Effector memory CD8-positive, alpha-beta T cell (primary cell): ENCODE measurements at regions not wholly inside any gene's neighbourhood (a gene's known extent, or its start where the extent isn't known, plus 50 kb on each side); places are given as distances from the start of the nearest gene placed in this dataset.
A peak's percentile ranks its signal among the peaks of the same experiment; 100 is the strongest.

Experiments used
- ATAC-seq: fragments of 150-1000 bp; cut with Tn5 transposase; replicated peaks from 2 replicates; pipeline ENCODE4 v1.10.0; 2021; ENCODE audit warnings: mild to moderate bottlenecking, moderate library complexity
- DNase-seq, 3 experiments: peaks; one replicate each; pipeline ENCODE4 v3.0.0; 2021
- H3K27ac Mint-ChIP-seq, 2 donors: one replicate each; pipeline ENCODE4 v1.8.0; 2022; ENCODE audit warnings: mild to moderate bottlenecking in 2 of 2, mixed read lengths in 2 of 2, moderate library complexity in 2 of 2
- H3K27me3 Mint-ChIP-seq, 2 donors: one replicate each; pipeline ENCODE4 v1.8.0; 2022; ENCODE audit warnings: mixed read lengths in 2 of 2
- H3K36me3 Mint-ChIP-seq: one replicate; pipeline ENCODE4 v1.8.0; 2022; ENCODE audit warnings: mild to moderate bottlenecking, moderate library complexity, mixed read lengths; ENCODE audit not compliant: insufficient read depth
- H3K4me1 Mint-ChIP-seq, 2 donors: one replicate each; pipeline ENCODE4 v1.8.0; 2022; ENCODE audit warnings: low read depth in 2 of 2, mixed read lengths in 2 of 2
- H3K4me3 Mint-ChIP-seq, 2 donors: one replicate each; pipeline ENCODE4 v1.8.0; 2022; ENCODE audit warnings: mild to moderate bottlenecking in 2 of 2, mixed read lengths in 2 of 2, moderate library complexity in 2 of 2
- H3K9me3 Mint-ChIP-seq, 2 donors: one replicate each; pipeline ENCODE4 v1.8.0; 2022; ENCODE audit warnings: mixed read lengths in 2 of 2

DNA sequence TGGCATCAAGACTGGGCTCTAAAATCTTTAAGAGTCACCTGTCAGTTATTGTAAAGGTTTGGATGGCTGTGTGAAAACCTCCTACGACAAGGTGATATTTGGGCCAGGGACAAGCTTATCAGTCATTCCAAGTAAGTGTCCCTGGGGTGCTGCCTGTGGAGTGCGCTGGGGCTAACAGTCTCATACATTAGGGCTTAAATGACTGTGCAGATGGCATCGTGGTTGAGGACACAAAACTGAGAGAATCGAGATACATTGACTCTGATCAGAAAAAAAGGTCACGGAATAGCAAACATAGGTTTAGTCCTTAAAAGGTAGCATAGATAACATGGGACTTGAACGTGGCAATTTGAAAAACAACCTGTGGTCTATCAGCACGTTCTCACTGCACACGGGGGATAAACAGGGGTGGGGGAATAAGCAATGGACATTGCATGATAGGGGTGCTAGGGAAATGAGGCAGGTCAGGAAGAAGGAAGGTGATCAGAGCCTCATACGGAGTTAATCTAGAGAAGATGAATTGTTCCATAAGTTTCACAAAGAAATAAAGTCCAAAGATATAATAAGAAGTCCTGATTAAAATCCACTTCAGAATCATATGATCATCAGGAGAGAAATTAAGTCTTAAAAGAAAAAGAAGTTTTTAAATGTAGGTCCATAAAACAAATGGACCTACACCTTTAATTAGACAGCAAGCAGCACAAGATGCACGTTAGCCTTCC is 100.3 kb downstream of the DAD1 start:
- DNase-seq (no peak), ATAC-seq (no peak)
- H3K27ac Mint-ChIP-seq = peak overlapping the region; percentile 41 to 83
- H3K36me3 Mint-ChIP-seq = peaks cover 33% of the 10 kb centered on the region
- H3K27me3 Mint-ChIP-seq = no peaks in the 10 kb centered on the region
- H3K9me3 Mint-ChIP-seq = no peaks in the 10 kb centered on the region
- peaks cover 0 to 11% of the 10 kb centered on the region in 2 donors for H3K4me1 Mint-ChIP-seq
- peak overlapping the region; percentile 53 to 73 for H3K4me3 Mint-ChIP-seq

DNA sequence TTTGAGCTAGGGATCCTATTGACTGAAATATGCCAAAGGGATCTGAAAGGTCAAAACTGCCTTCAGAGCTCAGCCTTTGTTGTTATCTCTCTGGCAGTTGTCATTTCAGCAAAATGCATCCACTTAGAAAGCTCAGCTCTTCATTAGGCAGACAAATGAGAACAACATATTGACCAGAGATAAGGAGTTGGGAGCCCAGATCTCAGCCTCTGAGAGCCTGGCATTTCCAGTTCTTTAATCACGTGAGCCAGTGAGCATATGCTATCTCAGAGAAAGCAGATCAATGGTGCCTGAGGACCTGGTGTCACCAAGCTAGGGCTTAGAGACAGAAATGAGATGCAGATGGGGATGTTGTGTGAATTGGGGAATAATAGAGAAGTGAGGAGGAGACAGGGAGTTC is 101.1 kb downstream of the DAD1 start:
- H3K27me3 Mint-ChIP-seq = no peaks in the 10 kb centered on the region
- ATAC-seq (no peak), DNase-seq (no peak)
- H3K36me3 Mint-ChIP-seq = peaks cover 29% of the 10 kb centered on the region
- no peak overlapping the region for H3K27ac Mint-ChIP-seq
- peaks cover 0 to 8% of the 10 kb centered on the region in 2 donors for H3K4me1 Mint-ChIP-seq
- H3K9me3 Mint-ChIP-seq = no peaks in the 10 kb centered on the region
- H3K4me3 Mint-ChIP-seq = peak overlapping the region; percentile 27 to 73

DNA sequence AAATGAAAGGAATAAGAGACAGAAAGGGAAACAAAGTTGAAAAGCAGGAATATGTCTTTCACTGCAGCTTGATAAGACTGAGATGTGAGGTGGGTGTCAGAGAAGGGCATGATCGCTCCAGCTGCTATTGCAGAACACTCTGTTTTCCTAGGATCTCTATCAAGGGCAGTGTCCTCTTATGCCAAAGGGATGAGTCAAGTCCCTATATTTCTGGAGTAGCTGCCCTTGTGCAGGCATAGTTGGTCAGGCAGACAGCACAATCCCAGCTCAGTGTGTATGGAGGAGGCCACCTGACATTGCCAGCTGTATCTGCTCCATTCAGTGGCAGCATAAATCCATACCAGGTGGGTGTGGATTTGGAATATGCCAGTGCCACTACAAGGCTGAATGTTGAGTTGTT is 101.6 kb downstream of the DAD1 start:
- Mint-ChIP-seq H3K4me3 (peak overlapping the region; percentile 27 to 50), H3K27ac (peak overlapping the region; percentile 44 to 65), H3K9me3 (no peaks in the 10 kb centered on the region), H3K4me1 (peaks cover 0 to 8% of the 10 kb centered on the region in 2 donors), H3K27me3 (no peaks in the 10 kb centered on the region), H3K36me3 (peaks cover 29% of the 10 kb centered on the region)
- no peak for ATAC-seq
- no peak for DNase-seq

DNA sequence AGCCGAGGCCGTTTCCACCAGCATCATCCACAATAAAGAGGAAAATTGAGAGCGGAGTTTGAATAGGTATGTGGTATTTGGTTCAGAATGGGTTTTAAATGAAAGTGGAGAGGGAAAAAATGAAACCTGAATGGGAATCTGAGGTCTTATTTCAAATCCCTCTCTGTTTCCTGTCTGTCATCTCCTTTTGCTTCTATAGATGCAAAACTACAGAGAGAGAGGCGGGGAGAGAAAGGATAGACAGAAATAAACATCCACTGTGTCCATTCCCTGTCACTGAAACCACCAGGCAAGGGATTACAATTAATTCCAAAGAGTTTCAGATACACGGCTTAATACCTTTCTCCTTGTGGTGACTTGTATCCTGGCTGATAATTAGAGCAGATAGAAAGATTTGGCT is 102.3 kb downstream of the DAD1 start:
- H3K4me1 Mint-ChIP-seq = peaks cover 0 to 8% of the 10 kb centered on the region in 2 donors
- no peaks in the 10 kb centered on the region for H3K27me3 Mint-ChIP-seq
- H3K27ac Mint-ChIP-seq = peak overlapping the region; percentile 44 to 65
- DNase-seq (no peak), ATAC-seq (no peak)
- H3K4me3 Mint-ChIP-seq = peak overlapping the region; percentile 27 to 50
- peaks cover 27% of the 10 kb centered on the region for H3K36me3 Mint-ChIP-seq
- no peaks in the 10 kb centered on the region for H3K9me3 Mint-ChIP-seq

DNA sequence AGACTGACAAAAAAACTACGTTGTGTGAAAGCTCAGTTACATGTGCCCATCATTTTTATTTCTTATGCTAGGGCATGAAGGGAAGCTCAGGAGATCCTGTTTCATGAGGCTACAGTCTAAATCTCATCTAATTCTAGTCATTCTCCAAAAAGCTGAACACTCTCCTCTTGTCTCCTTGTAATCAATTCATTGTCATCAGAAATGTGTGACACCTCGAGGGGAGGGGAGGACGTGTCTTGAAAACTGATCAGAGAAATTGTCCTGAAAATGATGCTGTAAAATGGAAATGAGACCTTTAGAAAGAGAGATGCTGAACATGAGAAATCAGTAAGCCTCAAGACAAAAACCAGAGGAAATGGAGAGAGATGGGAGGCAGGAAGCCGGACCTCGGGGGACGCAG is 103.4 kb downstream of the DAD1 start:
- H3K4me3 Mint-ChIP-seq = peak overlapping the region in 1 of 2 donors; percentile 54
- no peaks in the 10 kb centered on the region for H3K27me3 Mint-ChIP-seq
- DNase-seq (no peak), ATAC-seq (no peak)
- H3K9me3 Mint-ChIP-seq = no peaks in the 10 kb centered on the region
- peak overlapping the region in 1 of 2 donors; percentile 51 for H3K27ac Mint-ChIP-seq
- H3K36me3 Mint-ChIP-seq = peaks cover 16% of the 10 kb centered on the region
- H3K4me1 Mint-ChIP-seq = peaks cover 0 to 6% of the 10 kb centered on the region in 2 donors

DNA sequence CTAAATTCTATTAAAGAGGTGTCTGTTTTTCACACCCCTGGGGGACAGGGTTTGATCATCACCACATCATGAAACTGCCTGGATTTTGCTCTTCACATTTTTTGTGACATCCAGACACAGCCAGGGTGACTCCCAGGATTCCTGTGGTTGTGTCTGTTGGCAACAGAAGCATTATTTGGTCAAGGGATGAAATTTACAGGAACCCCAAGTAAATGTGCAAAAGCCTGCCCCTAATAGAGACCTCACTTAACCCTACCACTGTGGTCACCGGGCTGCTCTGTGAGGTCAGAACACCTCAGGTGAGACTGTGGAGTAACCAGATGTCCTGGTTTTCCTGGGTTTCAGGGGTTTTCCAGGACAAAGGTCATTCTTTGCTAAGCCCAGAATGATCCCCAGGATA is 103.8 kb downstream of the DAD1 start:
- H3K4me1 Mint-ChIP-seq = peaks cover 0 to 6% of the 10 kb centered on the region in 2 donors
- ATAC-seq = no peak

DNA sequence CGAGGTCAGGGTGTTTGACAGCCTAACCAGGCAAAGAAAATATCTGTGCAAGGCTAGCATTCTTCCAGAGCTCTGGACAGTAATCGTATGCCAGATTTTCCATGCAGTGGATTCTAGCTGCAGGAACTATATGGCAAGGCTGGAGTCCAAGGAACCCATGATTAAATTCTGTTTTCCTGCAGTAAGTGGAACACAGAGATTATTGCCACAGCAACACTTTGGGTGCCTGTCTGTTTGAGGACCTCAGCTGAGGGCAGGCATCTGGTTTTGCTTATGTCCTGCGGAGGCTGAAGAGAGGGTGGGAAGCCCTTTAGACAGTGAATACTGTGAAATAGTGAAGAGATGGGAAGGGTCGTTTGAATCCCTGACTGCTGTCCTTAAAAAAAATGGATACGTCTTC is 104.4 kb downstream of the DAD1 start:
- H3K27ac Mint-ChIP-seq = no peak overlapping the region
- DNase-seq (no peak), ATAC-seq (no peak)
- peaks cover 7% of the 10 kb centered on the region for H3K36me3 Mint-ChIP-seq
- no peaks in the 10 kb centered on the region for H3K27me3 Mint-ChIP-seq
- peak overlapping the region in 1 of 2 donors; percentile 51 for H3K4me3 Mint-ChIP-seq
- H3K4me1 Mint-ChIP-seq = peaks cover 0 to 6% of the 10 kb centered on the region in 2 donors
- no peaks in the 10 kb centered on the region for H3K9me3 Mint-ChIP-seq

More for the DNA sequence above, 103.8 kb downstream of the DAD1 start:
- no peak for DNase-seq
- H3K27me3 Mint-ChIP-seq = no peaks in the 10 kb centered on the region
- no peaks in the 10 kb centered on the region for H3K9me3 Mint-ChIP-seq
- H3K27ac Mint-ChIP-seq = no peak overlapping the region
- no peak overlapping the region for H3K4me3 Mint-ChIP-seq
- H3K36me3 Mint-ChIP-seq = peaks cover 12% of the 10 kb centered on the region

DNA sequence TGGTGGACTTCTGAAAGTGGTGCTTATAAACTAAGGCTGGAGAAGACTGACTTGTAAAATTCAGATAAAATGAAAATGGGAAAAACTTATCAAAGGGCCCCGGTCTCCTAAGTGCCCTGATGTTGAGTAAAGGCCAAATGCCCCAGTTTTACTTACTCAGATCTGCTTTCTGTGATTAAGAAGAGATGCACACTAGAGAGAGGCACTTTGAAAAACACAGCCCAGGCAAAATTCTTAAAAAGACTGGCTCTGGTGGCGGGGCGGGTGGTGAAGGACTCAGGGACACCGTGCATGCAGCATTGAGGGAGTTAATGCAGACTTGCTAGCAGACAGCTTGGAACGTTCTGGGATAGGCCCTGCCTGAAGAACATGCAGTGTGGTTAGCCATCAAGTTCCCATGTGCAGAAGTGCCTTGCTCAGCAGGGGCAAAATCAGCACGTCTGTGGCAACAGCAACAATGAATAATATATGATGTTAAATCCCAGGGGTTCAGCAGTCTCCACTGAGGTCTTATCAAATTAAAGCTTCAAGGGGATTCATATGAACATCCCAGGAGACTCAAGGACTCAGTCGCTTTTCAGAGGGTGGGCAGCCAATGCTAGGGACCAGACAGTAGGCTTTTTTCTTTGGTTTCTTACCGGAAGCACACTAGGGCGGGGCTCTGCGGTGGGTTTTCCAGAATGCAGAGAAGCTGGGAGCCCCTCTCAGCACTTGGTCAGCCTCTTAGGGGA is 105.0 kb downstream of the DAD1 start:
- Mint-ChIP-seq H3K9me3 (no peaks in the 10 kb centered on the region), H3K36me3 (peaks cover 6% of the 10 kb centered on the region), H3K27me3 (no peaks in the 10 kb centered on the region), H3K4me3 (peak overlapping the region; percentile 46 to 51), H3K27ac (peak overlapping the region in 1 of 2 donors; percentile 26), H3K4me1 (peaks cover 0 to 6% of the 10 kb centered on the region in 2 donors)
- no peak for DNase-seq
- no peak for ATAC-seq

DNA sequence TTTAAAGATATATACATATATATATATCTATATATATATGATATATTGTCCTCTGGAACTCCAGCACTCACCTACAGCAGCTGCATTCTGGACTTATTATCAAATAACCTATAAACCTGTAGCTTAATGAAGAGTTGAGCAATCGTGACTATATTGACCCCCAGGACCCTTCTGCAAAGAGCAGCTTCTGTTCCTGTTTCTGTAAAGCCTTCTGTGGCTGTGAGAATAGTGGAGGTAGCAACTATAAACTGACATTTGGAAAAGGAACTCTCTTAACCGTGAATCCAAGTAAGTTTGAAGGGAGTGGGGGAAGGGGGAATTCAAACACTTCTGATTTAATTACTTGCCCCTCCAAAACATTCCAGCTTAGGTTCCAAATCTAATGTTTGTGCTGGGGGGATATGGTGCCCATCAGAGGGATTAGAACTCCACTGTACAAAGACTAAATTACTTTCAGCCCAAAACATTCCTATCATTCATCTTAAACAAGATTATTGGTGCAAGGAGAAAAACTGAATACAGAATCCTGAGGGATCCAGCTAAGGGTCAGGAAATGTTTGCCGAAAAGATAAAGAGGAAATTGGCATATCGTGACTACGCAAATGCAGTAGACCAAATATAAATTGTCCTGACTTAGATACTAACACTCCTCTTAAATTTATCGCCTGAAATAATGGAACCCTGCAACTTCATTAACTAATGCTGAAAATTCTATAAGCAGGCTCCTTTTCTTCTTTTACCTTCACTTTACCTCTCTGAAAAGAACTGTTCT is 106.1 kb downstream of the DAD1 start:
- DNase-seq = no peak
- Mint-ChIP-seq H3K36me3 (peaks cover 3% of the 10 kb centered on the region), H3K4me1 (peaks cover 0 to 2% of the 10 kb centered on the region in 2 donors), H3K9me3 (no peaks in the 10 kb centered on the region), H3K27me3 (no peaks in the 10 kb centered on the region), H3K27ac (peak overlapping the region in 1 of 2 donors; percentile 26), H3K4me3 (peak overlapping the region in 1 of 2 donors; percentile 46)
- ATAC-seq = no peak

DNA sequence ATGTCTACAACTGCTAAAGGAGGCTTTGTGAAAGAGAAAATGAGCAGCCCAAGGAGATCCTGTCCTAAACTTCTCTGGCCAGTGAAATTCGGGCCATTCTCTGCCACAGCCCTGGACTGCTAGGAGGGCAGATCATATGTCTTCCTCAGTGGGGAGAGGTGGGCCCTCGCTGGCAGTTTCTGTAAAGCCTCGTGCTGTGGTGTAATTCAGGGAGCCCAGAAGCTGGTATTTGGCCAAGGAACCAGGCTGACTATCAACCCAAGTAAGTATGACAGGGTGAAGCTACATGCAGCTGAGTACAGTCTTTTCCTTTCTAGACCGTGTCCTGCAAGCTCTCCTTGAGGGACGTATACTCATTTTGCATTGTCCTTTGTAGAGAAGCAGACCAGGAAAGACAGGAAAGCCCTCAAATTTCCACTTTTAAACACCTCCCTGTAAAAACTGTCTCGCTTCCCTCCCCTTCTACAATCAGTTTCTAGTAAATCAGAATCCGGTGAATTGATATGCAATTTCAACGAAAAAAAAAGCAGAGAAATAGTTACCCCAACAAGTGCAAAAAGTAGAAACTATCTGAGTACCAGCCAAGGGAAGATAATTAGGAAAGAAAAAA is 106.8 kb downstream of the DAD1 start:
- H3K9me3 Mint-ChIP-seq = no peaks in the 10 kb centered on the region
- H3K4me3 Mint-ChIP-seq = peak overlapping the region; percentile 18 to 46
- peaks cover 3% of the 10 kb centered on the region for H3K36me3 Mint-ChIP-seq
- ATAC-seq = no peak
- H3K27ac Mint-ChIP-seq = peak overlapping the region in 1 of 2 donors; percentile 44
- peaks cover 0 to 2% of the 10 kb centered on the region in 2 donors for H3K4me1 Mint-ChIP-seq
- H3K27me3 Mint-ChIP-seq = no peaks in the 10 kb centered on the region
- no peak for DNase-seq

DNA sequence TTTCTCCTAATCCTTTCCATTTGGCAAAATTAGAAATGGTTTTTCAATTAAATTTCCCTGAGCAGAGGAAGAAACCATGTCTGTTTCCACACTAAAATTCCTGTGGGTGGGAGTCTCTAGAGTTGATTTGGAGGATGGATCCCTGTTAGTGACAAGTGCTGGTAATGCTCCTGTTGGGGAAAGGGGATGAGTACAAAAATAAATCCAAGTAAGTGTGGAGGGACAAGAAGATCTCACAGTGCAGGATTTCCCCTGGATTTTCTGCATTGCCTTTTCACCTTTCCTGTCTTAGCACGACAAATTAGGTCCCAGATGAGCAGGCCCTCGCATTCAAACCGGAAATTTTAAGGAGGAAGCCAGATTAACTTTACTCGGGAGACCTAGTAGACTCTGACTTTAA is 107.5 kb downstream of the DAD1 start:
- Mint-ChIP-seq H3K9me3 (no peaks in the 10 kb centered on the region), H3K27ac (peak overlapping the region in 1 of 2 donors; percentile 44), H3K4me3 (peak overlapping the region; percentile 18 to 46), H3K4me1 (peaks cover 0 to 2% of the 10 kb centered on the region in 2 donors), H3K27me3 (no peaks in the 10 kb centered on the region), H3K36me3 (peaks cover 3% of the 10 kb centered on the region)
- DNase-seq (no peak), ATAC-seq (no peak)

DNA sequence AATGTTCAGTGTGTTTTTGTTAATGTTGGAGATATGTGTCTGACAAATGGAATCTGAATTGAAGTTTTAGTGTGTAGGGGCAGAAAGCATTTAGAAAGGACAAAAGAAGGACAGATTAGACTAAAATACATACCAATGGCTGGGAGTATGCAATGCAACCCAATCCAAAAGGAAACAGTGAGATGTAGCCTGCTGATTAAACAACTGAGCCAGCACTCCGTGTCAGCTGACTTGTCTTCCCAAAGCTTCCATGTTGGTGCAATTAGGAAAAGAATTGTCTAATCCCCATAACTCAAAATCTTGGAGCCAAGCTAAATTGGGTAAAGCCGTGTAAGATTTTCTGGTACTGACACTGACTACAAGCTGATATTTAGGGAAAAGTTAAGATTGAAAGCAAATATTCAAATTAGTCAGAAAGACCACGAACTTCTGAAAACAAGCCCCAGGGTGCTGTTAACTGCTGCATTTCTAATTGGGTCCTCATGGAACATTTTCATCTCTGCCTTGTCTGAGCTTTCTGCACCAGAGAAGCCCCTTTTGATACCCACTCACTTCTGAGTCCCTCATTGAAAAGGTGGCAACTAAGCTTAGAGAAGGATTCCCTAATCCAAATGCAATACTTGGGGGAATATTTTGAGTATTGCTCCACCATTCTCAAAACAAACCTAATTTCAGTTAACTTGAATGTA is 109.1 kb downstream of the DAD1 start:
- Mint-ChIP-seq H3K9me3 (no peaks in the 10 kb centered on the region), H3K36me3 (peaks cover 3% of the 10 kb centered on the region), H3K4me3 (peak overlapping the region; percentile 27 to 35), H3K4me1 (no peaks in the 10 kb centered on the region), H3K27me3 (no peaks in the 10 kb centered on the region), H3K27ac (no peak overlapping the region)
- DNase-seq (no peak), ATAC-seq (no peak)
